CD4-positive, alpha-beta T cell treated with Interferon alpha-2 for 1 hour (primary cell): ENCODE measurements at regions not wholly inside any gene's neighbourhood (a gene's known extent, or its start where the extent isn't known, plus 50 kb on each side); places are given as distances from the start of the nearest gene placed in this dataset.
A peak's percentile ranks its signal among the peaks of the same experiment; 100 is the strongest.

Source experiments
- DNase-seq, 2 donors: peaks; one replicate each; pipeline ENCODE4 v3.0.0-alpha.2; 2020 to 2022

GRCh38 chr5:171632616-171633015 lies 153.0 kb upstream of the SMIM23 start:
- no peak for DNase-seq

DNA sequence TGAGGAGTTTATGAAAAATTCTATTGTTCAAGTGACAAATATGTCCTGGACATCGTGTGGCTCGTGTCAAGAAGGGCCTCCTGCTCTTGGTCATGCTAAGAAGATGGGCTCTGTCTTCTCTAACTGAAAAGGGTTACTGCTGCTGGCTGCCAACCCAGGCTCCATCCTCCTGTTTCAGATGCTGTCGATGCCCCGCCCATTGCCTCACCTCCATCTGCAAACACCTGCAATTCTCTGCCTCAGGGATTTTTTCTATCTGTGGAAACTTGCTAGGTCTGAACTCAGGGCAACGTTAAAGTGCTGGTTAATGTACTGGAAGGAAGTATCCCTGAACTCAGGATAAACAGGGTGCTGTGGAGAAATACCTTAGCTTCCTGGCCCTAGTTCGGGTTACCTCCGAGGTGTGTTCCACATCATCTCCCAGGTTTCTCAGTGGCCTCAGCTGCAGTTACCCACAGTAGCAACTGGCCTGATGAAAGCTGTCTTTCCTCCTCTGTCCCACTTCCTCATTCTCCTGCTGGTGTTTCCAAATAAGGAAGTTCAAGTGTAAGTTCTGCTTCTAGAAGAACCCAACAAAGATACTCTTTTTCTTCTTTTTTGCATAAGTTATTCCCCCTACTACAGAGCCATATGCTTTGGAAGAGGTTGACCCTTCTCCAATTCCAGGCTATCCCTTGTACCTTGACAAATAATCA lies 151.7 kb upstream of the SMIM23 start:
- peak; percentile 1 to 17 for DNase-seq

DNA sequence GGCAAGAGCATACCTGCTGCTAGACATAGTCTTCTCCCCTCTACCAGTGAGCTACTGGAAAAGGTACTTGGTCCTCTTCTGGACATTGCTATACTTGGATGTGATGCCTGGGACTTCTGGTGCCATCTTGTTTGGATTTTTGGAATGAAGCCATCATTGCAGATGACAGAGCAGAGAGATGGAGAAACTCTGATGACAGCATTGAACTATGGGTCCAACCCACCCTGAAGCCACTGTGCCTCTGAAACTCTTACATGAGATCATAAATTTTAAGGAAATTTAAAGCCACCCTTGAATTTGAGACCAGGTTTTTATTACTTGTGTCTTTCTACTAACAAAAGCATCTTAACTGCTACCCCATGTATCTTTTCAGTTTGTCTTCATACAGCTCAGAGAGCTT lies 151.1 kb upstream of the SMIM23 start:
- no peak for DNase-seq

DNA sequence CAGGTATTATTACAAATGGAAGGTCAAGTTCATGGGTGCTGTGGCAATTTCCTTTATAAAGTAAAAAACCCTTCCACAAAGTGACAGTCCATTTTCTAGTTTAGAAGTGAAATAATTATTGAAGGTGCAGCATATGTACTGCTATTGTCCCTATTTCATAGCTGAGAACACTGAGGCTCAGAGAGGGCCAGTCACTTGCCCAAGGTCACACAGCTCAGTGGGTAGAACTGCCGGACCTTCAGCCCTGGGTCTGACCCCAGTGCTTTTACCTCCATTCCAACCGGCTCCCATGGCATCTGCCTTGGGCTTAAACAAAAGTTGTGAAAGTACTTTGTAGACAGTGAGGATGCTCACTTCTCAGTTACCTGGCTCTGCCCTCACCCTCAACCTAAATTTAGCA lies 150.6 kb upstream of the SMIM23 start:
- DNase-seq = no peak

DNA sequence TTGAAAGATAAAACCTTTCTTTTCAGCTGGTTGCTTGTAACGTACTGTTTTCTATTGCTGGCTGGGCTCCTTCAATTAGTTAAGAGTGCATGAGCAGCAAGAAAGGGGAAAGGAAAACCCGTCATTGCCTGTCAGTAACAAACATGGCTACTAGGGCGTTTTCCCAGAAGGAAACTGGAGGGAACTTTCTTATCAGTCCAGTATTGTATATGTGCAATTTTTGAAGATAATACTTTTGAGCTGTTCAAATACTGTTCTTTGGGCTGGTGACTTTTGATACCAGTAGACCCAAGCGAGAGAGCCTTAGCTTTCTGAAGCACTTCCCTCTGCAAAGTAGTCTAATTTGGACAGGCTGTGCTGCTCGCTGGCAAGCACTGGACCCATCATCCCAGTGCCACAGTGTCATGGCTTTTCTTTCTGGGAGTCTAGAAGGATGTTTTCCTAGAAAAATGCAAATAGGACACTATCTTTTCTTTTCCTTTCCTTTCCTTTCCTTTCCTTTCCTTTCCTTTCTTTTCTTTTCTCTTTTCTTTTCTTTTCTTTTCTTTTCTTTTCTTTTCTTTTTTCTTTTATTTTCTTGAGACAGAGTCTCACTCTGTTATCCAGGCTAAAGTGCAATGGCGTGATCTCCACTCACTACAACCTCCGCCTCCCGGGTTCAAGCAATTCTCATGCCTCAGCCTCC lies 149.9 kb upstream of the SMIM23 start:
- DNase-seq = no peak

DNA sequence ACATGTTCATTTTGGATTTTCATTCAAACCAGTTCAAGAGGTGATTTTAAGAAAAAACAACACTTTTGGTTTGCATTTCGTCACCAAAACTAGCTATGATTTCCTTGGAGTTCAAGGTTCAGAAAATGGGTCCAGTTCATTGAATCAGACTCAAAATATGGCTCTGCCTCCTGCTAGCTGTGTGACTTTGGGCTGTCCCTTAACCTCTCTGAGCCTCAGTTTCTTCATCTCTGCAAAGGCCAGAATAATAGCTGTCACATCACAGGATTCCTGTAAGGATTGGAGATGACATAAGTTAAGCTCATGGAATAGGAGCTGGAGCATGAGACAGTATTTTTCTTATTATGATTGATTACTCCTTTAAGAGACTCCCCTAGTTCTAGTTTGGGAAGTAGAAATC lies 147.8 kb upstream of the SMIM23 start:
- DNase-seq = no peak

DNA sequence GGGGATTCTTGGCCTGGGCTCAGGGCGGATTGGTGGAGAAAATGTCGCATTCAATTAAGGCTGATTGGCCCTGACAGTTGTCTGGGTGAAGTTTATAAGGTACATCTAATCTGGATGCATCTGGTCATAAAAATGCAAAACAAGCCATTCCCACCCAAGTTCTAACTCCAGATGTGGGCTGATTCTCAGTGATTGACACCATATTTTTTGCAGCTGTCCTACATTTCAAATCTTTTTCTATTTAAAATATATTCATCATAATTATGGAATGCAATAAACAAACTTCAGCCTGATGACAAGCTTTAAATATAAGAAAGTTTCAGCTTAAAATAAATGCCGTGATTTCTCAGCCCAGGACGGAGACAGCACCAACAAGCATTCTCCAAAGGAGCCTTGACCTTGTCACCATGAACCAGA lies 146.4 kb upstream of the SMIM23 start:
- DNase-seq = no peak

DNA sequence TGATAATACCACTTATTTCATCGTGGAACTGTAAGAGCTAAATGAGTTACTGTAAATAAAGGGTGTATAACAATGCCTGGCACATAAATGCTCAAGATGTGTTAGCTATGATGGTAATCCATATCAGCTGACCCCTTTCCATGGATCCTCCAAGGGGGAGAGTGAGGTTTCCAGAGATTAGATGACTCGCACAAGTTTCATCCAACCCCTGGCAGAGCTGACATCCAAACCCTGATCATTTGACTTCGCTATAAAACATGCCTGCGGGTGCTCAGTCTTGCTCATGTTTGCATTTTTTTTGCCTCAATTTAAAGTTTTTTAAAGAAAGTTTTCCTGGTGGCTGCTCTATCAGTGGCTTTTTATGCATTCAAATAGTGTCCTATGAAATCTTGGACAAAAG lies 145.7 kb upstream of the SMIM23 start:
- no peak for DNase-seq

DNA sequence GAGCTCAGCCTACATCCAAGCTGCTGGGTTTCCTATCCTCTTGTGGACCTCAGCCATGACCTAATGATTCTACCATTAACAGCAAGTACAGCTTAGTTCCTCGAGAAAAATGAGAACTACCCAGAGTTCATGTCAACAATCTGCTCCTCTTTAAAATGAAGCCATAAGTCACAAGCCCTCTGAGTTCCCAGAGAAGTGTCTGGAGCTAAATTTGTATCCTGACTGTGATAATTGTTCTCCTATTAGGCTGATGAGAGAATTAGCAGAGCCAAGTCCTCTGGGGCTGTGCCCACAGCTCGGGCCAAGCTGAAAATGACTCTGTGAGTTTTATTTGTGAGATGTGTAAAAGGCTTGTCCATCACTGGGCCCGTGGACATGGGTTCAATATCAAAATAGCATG lies 145.1 kb upstream of the SMIM23 start:
- no peak for DNase-seq

DNA sequence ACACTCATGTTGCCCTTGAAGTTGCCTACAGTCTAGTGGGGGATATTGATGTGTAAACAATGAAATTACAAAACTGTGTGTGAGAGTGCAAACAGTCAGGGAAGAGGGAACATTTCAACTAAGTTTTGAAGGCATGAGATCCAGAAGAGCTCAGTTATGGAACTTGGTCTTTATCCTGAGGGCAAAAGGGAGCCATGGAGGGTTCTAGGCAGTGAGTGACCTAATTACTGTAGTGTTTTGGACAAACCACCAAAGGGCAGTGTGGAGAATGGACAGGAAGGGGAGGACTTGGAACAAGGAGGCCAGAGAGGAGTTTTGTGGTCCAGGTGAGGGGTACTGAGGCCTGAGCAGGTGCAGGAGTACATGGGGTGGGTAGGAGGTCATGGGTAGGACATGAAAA lies 143.7 kb upstream of the SMIM23 start:
- no peak for DNase-seq

DNA sequence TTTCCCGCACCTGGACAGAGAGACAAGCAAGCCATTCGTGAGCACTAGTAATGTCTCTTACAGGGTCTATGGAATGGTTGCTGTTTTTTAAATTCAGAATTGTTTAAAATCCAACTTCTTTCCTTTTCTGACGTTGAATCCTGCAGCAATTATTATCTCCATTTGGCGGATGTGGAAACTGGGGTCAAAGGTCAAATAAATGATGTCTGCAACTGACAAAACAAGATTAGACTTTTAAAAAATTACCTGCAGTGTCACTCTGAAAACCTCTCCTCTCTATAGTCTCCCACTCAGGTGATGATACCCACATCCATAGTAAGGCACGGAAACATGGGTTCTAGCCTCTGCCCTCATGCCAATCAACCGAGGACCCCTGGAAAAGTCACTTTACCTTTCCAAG lies 142.7 kb upstream of the SMIM23 start:
- no peak for DNase-seq

- DNase-seq = no peak
These were observed 141.1 kb upstream of the SMIM23 start for GRCh38 chr5:171644536-171644935.

- no peak for DNase-seq
These were observed 139.2 kb upstream of the SMIM23 start for GRCh38 chr5:171646102-171647042.

GRCh38 chr5:171647043-171647903 lies 138.3 kb upstream of the SMIM23 start:
- no peak for DNase-seq

GRCh38 chr5:171647904-171648260 lies 137.7 kb upstream of the SMIM23 start:
- no peak for DNase-seq

DNA sequence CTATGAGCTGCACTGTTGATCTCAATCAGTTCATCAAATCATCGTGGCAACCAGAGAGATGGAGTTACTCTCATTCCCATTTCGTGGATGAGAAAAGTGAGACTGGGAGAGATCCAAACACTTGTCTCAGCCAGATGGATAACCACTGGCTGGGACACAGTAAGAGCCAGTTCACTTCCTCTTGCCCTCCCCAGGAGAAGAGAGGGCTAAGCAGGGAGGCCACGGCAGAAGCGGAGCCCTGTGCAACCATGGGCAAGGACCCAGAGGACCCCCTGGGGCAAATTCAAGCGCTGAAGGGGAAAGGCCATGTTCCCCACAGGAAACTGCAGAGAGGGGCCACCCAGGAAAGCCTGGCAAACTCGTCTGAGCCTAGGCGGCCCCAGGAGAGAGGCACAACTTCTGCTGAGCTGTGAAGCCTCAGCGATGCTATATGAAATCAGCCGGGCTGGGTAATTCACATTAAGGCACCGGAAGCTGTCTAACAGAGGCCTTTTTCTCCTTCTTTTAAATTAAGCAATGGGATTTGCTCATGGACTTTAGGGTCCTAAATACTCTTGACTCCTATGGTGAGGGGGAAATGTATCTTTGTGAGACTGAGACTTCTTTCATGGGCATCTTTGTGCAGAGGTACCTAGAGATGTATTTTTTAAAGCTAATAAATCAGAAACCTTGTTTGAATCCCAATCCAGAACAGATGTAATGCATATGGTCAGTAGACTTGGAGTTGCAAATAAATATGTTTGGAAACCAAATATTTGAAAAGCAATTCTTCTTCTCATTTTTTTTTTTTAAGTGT lies 137.1 kb upstream of the SMIM23 start:
- no peak for DNase-seq

DNA sequence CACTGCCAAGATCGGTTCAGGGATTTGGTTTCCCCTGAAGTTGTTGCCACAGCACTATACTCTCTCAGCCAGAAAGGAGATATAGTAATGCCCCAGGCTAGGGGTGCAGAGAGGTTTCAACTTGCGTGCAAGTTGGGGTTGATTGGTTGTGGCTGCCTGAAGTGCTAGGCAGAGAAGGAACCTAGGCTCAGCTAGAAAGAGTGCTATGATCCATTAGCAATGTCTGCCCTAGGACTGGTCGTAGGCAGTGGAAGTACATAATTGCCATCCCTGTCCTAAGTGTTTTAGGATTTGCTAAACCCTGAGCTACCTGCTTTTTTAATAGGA lies 136.6 kb upstream of the SMIM23 start:
- no peak for DNase-seq

- no peak for DNase-seq
These were observed 135.0 kb upstream of the SMIM23 start for GRCh38 chr5:171650597-171650996.

DNA sequence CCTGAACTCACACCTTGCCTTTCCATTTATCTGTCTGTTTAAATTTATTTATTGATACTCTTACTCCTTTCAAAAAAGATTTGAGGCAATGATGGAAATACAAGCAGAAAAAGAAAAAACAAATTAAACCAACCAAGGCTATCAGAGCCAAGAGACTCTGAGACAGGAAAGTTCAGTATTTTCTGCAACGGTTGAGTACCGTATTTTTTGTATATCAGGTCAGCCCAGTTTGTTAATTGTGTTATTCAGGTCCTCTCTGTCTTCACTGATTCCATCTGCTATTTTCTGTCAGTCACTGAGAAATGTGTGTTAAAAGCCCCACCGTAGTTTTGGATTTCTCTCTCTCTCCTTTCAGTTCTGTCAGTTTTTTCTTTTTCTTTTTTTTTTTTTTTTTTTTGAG lies 134.5 kb upstream of the SMIM23 start:
- no peak for DNase-seq

GRCh38 chr5:171654881-171655280 lies 130.7 kb upstream of the SMIM23 start:
- DNase-seq = no peak

DNA sequence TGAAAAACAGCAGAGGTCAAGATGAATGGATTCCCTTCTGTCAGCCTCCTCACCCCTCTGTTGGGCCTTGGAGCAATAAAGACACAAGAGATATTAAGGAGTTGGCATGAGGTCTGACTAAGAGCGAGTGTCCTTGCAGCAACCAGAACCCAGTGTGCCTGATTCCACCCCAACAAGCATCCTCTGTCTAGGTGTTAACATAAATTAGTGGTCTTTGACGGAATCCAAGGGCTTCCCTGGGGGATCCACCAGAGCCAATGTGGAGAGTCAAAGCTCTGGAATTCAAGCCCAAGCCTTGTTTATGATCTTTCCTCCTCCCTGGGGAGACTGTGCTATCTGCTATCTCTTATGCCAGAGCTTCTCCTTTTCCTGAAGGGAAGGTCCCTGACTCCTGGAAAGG lies 128.1 kb upstream of the SMIM23 start:
- no peak for DNase-seq

GRCh38 chr5:171659896-171660295 lies 125.7 kb upstream of the SMIM23 start:
- DNase-seq = no peak
